ENCODE measurements at regions not wholly inside any gene's neighbourhood (a gene's known extent, or its start where the extent isn't known, plus 50 kb on each side); places are given as distances from the start of the nearest gene placed in this dataset.
"Not testable (repeated sequence)": the region's sequence is repeated elsewhere in the genome, so short reads cannot be mapped to it uniquely, and the experiment has no call there.

DNA sequence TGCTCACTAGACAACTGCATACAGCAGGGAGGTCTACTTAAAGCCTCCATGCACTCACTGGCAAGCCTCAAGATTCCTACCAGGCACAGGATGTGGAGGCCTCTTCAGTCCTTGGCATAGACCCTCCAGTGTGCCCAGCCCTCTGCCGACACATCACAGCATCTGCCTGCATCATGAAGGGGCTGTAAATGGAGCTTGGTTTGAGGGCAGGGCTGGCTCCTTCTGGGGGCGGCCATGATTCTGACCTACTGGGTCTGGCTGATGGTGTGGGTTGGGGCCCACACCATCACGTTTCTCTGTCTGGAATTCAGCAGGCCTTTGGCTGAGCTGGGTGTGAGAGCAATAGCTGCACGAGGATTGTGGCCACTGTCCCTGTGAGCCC, 84.9 kb upstream of the SHB start:
- no peak for DNase-seq

DNA sequence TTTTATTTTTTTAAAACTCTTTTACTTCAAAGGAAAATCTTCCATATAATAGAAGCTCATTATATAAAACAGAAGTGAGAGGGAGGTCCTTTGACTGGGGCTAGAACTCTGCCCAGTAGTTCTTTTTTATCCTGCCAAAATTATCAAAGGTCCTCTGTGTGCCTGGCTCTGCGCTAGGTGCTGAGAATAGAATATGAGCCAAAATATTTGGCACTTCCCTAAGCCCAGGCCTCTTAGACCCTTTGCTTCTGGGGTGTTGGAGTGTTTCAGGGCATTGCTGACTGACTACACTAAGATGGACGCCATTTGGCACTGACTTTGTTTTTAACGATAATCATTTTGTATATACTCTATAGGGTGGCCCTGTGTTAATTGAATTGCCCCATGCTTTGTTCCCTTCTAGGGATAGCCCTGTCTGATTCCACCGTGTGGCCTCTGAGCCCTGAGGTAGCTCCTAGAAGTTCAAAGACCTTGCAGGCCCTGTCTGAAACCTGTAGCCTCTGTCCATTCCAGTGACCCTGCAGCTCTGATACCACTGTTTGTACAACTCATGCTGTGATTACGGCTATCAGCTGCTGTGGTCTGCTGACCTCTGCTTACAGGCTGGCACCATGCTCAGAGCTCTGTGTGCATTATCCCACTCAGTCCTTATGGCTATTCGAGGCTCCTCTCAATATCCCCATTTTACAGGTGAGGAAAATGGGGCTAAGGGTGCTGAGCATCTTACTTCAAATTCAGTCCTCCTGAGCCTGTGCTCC, 84.3 kb upstream of the SHB start:
- no peak for DNase-seq

DNA sequence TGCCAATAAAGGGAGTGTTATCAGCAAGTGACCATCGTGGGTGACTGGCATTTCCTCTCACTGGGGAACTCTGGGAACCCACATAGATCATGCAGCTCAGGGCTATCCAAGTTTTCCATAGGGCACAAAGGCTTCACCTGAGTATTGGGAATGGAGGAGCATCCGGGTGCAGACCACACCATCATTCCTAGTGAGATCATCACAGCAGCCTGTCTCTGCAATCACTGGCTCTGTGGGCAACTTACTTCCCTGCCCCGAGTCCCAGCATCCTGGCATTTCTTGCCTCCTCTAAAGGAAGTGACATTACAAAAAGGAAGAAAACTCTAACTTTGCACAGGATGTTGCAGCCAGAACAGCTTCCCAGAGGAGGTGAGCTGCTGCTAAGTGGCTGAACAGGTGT, 80.6 kb upstream of the SHB start:
- DNase-seq, result no peak

DNA sequence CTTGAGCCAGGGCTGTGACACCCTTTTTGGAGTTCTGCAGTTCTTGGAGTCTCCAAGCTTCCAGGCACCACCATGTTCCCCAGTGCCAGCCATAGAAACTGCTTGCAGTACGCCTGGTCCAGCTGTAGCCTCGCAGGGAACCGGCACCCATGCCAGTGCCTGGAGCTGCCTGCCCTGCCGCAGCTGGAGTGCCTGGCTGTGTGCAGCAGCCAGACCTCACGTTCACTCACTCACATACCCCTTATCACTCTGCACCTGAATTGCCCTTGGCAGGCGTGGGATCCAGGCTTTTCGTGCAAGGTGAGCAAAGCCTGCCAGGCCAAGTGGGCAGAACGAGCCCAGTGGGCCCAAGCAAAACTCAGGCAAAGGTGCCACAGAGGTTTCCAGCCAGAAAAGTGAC, 77.8 kb upstream of the SHB start:
- DNase-seq, result no peak

DNA sequence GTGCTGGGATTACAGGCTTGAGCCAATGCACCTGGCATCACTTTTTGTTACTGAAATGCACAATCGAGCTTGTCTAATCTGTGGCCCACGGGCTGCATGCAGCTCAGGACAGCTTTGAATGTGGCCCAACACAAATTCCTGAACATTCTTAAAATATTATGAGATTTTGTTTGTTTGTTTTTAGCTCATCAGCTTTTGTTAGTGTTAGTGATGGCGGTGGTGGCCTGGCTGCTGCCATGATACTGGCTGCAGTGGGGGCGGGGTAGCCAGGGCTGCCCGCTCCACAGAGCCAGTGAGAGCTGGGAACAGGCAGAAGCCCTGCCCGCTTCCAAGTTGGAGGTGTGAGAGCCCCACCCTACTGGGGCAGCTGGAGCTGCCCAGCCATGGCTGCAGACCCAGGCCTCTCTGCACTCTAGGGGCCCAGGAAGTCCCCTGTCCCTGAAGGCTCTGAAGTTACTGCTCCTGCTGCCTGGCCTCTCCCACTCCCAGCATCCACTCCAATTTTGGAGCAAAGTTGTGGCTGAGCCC, 76.6 kb upstream of the SHB start:
- DNase-seq, result no peak

DNA sequence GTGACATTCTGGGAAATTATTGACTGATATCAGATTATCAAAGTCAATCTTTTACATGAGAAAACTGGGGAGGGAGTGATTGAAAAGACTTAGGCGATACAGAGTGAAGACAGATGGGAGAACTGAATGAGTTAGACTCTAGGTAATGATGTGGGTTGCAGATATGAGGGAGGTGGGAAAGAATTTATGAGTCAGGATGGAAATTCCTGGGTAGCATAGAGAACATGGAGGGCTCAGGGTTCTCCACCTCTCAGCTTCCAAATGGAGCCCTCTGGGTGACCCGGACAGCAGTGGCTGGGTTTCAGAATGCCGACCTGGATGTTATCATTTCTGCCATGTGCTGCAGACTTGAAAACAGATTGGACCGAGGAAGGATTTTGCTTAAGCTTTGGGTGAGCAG, 75.4 kb upstream of the SHB start:
- DNase-seq, result no peak

DNA sequence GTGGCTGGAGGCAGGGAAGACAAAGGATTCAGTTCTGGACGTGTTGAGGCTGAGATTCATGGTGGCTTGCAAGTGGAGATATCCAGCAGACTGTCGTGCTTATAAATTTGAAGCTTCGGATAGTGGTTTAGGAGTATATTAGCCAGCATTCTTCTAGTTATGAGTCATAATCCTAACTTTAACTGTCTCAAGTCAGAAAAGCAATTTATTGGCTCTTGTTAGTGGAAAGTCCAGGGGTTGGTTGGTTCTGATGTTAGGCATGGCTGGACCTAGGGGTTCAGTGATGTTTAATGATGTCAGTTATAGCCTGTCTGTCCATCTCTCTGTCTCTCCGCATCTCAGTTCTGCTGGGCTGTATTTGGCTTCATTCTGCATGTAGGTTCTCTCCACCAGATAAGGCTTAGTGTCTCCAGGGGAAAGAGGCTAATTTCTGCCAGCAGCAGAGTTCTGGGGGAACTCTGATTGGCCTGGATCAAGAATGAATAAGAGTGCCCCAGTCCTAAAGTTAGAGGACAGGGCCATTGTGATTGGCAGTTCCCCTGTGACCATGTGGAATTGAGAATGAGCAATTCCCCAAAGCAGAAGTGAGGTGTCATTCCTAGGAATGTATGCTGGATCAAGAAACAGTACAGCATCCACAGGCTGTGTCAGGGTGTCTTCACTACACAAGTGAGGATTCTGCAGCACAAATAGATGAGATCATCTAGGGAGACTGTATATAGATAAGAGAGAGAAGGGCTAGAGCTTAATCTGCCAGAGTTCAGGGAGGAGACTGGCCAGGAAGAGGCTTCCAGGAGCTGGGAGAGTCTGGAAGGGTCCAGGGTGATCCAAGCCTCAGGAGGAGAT, 72.9 kb upstream of the SHB start:
- no peak for DNase-seq

DNA sequence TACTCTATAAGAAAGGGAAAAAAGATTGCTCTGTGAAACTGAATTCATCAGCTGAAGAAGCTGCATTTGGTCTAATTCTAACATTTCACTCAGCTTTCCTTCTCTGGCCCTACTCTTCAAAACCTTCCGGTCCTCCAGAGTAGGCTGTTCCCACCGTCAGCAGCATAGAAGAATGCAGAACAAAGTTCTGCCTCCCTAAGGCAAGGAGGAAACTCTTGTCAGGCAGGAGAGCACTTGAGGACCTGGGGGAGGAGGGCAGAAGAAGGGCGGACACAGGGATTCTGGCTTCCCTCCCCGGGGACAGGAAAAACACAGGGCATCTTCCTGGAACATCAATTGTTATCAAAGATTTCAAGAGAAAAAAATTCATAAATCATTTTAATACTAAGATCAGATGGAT, 69.2 kb upstream of the SHB start:
- no peak for DNase-seq

DNA sequence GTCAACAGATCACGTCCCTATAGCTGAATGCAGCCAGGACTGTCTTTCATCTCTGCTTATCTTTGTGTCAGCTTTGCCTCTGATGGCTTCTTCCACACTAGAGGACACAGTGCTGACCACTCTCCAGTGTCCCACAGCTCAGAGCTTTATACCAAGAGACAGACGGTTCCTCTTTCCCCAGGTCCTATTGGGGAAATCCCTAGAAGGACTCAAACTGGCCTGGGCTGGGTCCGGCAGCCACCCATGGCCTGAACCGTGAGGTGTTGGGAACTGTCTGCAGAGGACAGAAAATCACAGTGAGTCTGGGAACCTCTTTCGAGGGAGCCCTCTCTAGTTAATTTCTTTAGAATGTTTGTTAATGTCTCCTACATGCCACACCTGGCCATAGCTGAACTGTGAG, 68.3 kb upstream of the SHB start:
- DNase-seq, result no peak

DNA sequence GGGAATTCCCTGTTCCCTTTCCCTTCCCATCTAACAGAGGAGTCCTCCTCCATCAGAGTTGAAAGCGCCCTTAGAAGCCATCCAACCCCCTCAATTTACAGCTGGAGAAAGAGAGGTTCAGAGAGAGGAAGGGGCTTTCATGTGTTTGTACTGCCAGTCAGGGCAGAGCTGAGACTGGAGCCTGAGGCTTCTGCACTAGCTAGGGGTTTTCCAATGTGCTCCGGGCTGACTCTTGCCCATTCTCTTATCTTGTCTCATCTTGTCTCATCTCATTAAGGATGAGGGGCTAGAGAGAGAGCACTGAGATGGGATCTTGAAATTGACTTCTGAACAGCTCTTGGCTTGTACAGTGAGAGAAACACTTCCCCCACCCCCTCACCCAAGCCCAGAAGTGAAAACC, 67.4 kb upstream of the SHB start:
- DNase-seq, result no peak

DNA sequence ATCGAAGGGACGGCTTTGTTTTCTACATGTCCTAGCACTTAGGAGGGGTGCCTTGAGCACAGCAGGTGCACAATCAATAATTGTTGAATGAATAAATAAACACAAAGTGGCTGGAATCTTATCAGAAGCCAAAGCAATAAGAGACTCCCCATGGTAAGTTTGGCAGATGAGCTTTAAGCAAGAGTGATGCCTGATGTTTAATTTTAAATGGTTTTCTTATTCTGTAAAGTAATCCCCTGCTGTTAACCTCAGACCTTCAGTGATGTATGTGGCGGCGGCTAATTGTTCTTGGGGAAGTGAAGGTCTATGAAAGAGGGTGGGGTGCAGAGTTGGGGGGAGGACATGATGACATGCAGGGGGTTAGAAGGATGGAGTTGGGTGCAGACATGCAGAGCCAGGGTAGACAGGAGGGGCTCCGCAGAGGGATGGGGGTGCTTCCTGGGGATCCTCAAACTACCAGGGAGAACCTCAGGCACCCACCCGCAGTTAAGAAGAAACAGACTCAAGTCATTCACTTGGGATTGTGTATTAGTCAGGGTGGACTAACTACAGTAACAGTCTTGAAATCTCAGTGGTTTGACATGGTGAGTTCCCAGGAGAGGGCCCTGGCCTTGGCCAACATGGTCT, 65.7 kb upstream of the SHB start:
- no peak for DNase-seq

DNA sequence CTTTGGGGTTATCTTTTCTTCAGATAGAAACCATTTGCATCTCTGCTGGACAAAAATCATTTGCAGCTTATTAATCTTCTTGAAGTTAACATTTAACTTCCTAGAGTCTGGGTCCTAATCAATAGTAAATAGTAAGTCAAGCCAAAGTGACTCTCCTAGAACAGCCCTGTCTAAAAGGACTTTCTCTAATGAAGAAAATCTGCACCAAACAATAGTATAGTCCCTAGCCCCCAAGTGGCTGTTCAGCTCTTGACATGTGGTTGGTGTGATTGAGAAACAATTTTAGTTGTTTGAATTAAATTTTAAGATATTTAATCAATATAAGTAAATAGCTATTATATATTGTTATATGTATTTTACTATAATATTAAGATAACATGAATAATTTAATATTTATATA, 64.6 kb upstream of the SHB start:
- no peak for DNase-seq

DNA sequence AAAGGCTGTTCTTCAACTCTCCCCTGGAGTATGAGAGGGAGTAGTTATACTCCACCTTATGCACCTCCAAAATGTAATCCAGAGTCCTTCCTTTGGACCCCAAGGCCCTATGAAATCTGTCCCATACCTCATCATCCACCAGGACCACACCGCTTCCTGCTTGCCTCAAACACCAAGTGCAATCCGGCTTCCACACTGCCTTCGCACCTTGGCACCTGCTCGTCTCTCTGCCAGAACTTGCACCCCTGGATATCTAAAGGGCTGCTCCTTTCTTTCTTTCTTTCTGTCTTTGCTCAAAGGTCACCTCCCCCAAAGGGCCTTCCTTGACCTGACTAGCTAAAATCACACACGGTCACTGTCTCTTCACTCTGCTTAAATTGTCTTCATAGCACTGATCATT, 63.9 kb upstream of the SHB start:
- no peak for DNase-seq

DNA sequence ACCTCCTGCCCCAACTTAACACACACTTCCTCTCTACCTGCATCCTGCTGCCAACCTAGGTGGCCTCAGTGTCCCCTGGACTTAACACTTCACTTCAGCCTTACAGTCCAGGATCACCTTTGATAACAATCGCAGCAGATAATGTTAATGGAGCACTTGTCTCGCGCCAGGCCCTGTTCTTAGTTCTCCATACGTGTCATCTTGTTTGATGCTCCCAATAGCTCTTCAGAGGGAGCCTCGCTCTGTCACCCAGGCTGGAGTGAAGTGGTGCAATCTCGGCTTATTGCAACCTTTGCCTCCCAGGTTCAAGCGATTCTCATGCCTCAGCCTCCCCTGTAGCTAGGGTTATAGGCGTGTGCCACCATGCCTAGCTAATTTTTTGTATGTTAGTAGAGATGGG, 62.7 kb upstream of the SHB start:
- no peak for DNase-seq

DNA sequence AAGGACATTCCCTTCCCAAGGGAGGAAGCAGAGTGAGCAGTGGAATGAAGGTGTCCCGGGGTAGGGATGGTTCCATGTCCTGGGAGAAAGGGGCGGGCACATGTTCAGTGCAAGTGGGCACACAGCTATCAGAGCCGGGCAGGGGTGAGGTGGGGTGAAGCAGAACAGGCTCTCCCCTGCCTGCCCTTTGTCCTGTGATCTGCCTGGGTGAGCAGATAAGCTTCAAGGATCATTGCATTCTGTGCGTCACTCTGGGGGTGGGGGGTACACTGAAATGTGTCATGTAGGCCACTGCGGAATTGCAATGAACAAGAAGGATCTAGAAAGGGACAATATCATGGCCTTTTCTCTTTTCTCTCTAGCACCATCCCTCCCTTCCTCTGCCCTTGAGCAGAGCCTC, 61.7 kb upstream of the SHB start:
- no peak for DNase-seq

DNA sequence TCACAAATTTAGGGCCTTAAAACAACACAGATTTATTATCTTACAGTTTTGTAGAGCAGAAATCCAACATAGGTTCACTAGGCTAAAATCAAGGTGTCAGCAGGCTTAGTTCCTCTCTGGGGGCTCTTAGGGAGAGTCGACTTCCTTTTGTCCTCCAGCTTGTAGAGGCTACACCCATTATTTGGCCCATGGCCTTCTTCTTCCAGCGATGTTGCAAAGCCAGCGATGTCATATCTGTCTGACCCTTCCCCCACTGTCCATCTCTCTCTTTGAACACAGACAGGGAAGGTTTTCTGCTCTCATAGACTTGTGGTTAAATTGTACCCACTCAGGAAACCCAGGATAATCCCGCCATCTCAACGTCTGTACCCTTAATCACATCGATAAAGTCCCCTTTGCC, 60.3 kb upstream of the SHB start:
- no peak for DNase-seq

DNA sequence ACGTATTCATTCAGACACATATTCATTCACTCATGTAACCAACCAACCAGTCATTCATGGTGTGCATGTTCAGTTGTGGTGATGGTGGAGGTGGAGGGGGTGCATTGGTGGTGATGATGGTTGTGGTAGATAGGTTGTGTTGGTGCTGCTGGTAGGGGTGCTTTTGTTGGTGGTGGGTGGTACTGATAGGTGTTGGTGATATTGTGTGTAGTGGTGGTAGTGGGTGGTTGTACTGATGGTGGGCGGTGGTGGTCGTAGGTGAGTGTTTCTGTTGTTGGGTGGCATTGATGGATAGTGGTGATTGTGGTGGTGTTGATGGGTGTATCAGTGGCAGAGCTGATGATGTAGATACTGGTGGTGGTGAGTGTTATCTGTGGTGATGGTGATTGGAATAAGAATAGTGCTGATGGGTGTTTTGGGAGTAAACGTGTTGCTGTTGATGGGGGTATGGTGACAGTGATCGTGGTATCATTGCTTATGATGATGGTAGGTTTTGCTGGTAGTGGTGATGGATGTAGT, 59.8 kb upstream of the SHB start:
- no peak for DNase-seq

DNA sequence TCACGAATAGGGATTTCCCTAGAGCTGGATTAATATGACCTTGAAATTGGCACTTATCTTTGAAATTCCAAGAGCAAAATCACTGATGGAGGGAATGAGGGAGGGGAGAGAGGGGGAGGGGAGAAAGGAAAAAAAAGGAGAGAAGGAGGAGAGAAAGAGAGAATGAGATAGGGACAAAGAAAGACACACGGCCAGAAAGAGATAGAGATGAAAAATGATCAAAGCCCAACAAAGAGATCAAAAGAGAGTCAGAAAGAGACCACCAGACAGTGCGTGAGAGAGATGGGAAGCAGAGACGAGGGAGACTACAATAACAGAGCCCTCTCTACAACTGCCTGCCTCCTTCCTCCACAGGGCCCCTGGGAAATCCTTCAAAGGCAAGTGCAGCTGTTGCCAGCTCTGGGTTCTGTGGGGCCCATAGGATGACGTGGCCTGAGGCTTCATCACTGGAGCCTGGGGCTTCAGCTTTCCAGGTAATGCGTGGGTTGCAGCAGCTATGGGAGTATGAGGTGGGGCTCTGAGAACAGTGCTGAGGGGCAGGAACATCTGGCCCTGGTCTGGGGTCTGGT, 58.3 kb upstream of the SHB start:
- no peak for DNase-seq

DNA sequence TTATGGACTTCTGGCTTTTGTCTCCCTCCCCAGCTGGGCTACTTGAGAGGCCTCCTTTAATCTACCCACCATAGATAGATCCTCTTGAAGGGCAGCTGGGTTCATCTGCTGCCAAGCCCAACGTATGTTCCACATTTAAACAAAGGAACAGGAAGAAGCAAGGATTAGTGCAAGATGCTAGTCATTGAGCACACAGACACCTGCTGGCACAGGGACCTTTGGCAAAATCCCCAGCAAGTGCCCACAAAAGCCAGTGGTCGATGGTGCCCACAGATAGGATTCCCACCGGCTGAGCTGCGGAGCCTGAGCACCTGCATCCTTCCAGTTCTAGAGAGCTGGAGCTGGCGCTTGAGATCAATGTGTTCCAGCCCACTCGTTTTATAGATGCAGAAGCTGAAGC, 57.7 kb upstream of the SHB start:
- DNase-seq, result no peak

DNA sequence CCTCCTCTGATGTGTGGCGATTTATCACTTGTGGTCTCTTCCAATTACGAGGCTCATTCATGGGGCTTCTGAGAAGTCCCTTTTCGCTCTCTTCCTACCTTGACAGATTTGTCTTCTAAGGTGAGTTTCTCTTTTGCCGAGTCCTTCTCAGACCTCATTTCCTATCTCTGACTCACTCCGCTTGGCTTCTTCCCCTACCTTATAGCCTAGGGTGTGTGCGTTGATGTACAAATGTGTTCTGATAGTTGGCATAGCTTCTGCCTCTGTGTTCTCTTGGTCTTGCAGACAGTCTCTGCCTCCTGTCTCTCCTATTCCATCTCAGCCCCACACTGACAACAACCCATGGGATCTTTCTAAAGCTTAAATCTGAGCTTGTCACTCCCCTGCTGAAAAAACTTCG, 56.9 kb upstream of the SHB start:
- no peak for DNase-seq

DNA sequence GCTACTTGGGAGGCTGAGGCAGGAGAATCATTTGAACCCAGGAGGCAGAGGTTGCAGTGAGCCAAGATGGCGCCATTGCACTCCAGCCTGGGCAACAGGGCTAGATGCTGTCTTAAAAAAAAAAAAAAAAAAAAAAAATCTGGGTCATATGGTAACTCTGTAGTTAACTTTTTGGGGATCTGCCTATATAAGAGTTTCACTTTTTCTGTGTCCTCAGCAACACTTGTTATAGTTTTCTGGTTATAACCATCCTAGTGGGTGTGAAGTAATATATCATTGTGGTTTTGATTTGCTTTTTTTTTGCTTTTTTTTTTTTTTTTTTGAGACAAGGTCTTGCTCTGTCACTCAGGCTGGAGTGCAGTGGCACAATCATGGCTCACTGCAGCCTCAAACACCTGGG, 54.3 kb upstream of the SHB start:
- DNase-seq, result not testable (repeated sequence)

DNA sequence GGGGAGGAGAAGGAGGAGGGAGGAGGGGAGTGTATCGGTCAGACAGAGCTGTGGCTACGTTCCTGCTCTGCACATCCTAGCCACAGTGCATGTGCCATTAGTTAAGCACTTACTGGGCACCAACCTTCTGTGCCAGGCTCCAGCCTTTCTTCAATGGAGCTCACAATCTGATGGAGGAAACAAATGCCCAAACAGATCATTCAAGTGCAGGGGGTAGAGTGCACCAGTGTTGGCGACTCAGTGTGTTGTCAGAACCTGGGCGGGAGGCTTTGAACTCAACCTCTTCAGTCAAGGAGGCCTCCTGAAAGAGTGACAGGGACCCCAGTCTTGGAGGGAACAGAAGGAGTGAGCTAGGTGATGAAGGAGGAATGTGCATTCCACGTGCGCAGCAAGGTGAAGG, 51.9 kb upstream of the SHB start:
- DNase-seq, result no peak

DNA sequence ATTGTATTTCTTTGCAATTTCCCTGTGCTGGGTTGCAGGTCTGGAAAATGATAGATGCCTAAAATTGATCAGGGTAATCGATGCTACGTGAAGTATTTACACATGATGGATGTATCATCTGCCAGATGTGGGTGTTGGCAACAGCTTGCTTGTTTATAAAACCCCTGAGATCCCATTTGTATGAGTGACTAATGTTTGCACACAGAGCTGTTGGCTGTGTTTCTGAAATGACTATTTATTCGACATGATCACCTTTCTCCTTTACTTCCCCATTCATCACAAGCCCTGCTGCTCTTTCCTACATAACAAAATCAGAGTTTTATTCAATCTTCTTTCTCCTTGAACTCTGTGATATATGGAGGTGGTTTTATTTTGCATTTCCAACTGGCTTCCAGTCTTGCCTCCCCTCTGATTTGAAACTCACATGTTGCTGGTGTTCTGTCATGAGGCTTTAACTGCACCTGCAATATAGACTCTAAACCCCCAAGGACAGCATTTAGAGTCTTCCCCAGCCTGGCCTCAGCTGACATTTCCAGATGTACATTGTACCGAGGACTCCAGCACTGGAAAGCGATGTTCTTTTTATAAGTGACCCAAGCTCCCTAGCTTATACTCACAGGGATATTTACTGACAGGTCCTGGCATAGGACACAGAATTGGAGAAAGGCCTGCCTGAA, 50.7 kb upstream of the SHB start:
- DNase-seq, result no peak
